ENCODE measurements at regions not wholly inside any gene's neighbourhood (a gene's known extent, or its start where the extent isn't known, plus 50 kb on each side); places are given as distances from the start of the nearest gene placed in this dataset.
"Not testable (repeated sequence)": the region's sequence is repeated elsewhere in the genome, so short reads cannot be mapped to it uniquely, and the experiment has no call there.

GRCh38 chr1:242811092-242811840 is 286.8 kb upstream of the PLD5 start:
- no peak for DNase-seq

GRCh38 chr1:242806324-242806723 is 281.8 kb upstream of the PLD5 start:
- DNase-seq = no peak

- not testable (repeated sequence) for DNase-seq
Measured at GRCh38 chr1:242805360-242805759, 280.9 kb upstream of the PLD5 start.

GRCh38 chr1:242802973-242803372 is 278.5 kb upstream of the PLD5 start:
- DNase-seq = no peak

- no peak for DNase-seq
Measured at GRCh38 chr1:242800521-242800920, 276.0 kb upstream of the PLD5 start.

GRCh38 chr1:242797856-242798255 is 273.4 kb upstream of the PLD5 start:
- DNase-seq = no peak

GRCh38 chr1:242788771-242789170 is 264.3 kb upstream of the PLD5 start:
- DNase-seq = no peak

GRCh38 chr1:242787968-242788367 is 263.5 kb upstream of the PLD5 start:
- no peak for DNase-seq

GRCh38 chr1:242784807-242785206 is 260.3 kb upstream of the PLD5 start:
- DNase-seq = no peak

- no peak for DNase-seq
Measured at GRCh38 chr1:242784084-242784483, 259.6 kb upstream of the PLD5 start.

- DNase-seq = no peak
Measured at GRCh38 chr1:242774256-242774655, 249.8 kb upstream of the PLD5 start.

GRCh38 chr1:242770366-242770765 is 245.9 kb upstream of the PLD5 start:
- no peak for DNase-seq

- no peak for DNase-seq
Measured at GRCh38 chr1:242764161-242764560, 239.7 kb upstream of the PLD5 start.

GRCh38 chr1:242761556-242761955 is 237.1 kb upstream of the PLD5 start:
- DNase-seq = no peak

GRCh38 chr1:242754926-242755325 is 230.4 kb upstream of the PLD5 start:
- no peak for DNase-seq

- no peak for DNase-seq
Measured at GRCh38 chr1:242754125-242754524, 229.6 kb upstream of the PLD5 start.

- DNase-seq = no peak
Measured at GRCh38 chr1:242747233-242747632, 222.7 kb upstream of the PLD5 start.

- no peak for DNase-seq
Measured at GRCh38 chr1:242745079-242745478, 220.6 kb upstream of the PLD5 start.

- no peak for DNase-seq
Measured at GRCh38 chr1:242743983-242744780, 219.7 kb upstream of the PLD5 start.

- no peak for DNase-seq
Measured at GRCh38 chr1:242738702-242739645, 214.5 kb upstream of the PLD5 start.

- no peak for DNase-seq
Measured at GRCh38 chr1:242736611-242737010, 212.1 kb upstream of the PLD5 start.

GRCh38 chr1:242735323-242735722 is 210.8 kb upstream of the PLD5 start:
- no peak for DNase-seq

- no peak for DNase-seq
Measured at GRCh38 chr1:242731446-242731845, 206.9 kb upstream of the PLD5 start.

Measured in NCI-H526 (cell line).